ENCODE measurements at regions not wholly inside any gene's neighbourhood (a gene's known extent, or its start where the extent isn't known, plus 50 kb on each side); places are given as distances from the start of the nearest gene placed in this dataset.

GRCh38 chr18:68462766-68463165 is 252.1 kb downstream of the TMX3 start:
- no peak for DNase-seq (ENCODE audit: low spot score)

- no peak for DNase-seq (ENCODE audit: low spot score)
These were observed 252.8 kb downstream of the TMX3 start for GRCh38 chr18:68462148-68462547.

- no peak for DNase-seq (ENCODE audit: low spot score)
These were observed 253.4 kb downstream of the TMX3 start for GRCh38 chr18:68461481-68462018.

- no peak for DNase-seq (ENCODE audit: low spot score)
These were observed 254.9 kb downstream of the TMX3 start for GRCh38 chr18:68459968-68460367.

- DNase-seq (ENCODE audit: low spot score), result no peak
These were observed 257.9 kb downstream of the TMX3 start for GRCh38 chr18:68456985-68457384.

GRCh38 chr18:68455229-68455603 is 259.7 kb downstream of the TMX3 start:
- DNase-seq (ENCODE audit: low spot score), result no peak

- no peak for DNase-seq (ENCODE audit: low spot score)
These were observed 260.2 kb downstream of the TMX3 start for GRCh38 chr18:68454511-68455228.

GRCh38 chr18:68449292-68449691 is 265.6 kb downstream of the TMX3 start:
- DNase-seq (ENCODE audit: low spot score), result no peak

- DNase-seq (ENCODE audit: low spot score), result no peak
These were observed 266.2 kb downstream of the TMX3 start for GRCh38 chr18:68448736-68449135.

GRCh38 chr18:68447286-68447685 is 267.6 kb downstream of the TMX3 start:
- DNase-seq (ENCODE audit: low spot score), result no peak

- DNase-seq (ENCODE audit: low spot score), result no peak
These were observed 269.1 kb downstream of the TMX3 start for GRCh38 chr18:68445668-68446426.

GRCh38 chr18:68445136-68445535 is 269.8 kb downstream of the TMX3 start:
- DNase-seq (ENCODE audit: low spot score), result no peak

GRCh38 chr18:68441241-68441640 is 273.7 kb downstream of the TMX3 start:
- no peak for DNase-seq (ENCODE audit: low spot score)

- no peak for DNase-seq (ENCODE audit: low spot score)
These were observed 274.5 kb downstream of the TMX3 start for GRCh38 chr18:68440433-68440832.

GRCh38 chr18:68439642-68440041 is 275.3 kb downstream of the TMX3 start:
- no peak for DNase-seq (ENCODE audit: low spot score)

GRCh38 chr18:68438983-68439382 is 275.9 kb downstream of the TMX3 start:
- DNase-seq (ENCODE audit: low spot score), result no peak

- DNase-seq (ENCODE audit: low spot score), result no peak
These were observed 276.4 kb downstream of the TMX3 start for GRCh38 chr18:68438536-68438935.

- DNase-seq (ENCODE audit: low spot score), result no peak
These were observed 278.4 kb downstream of the TMX3 start for GRCh38 chr18:68436485-68436884.

GRCh38 chr18:68435581-68435980 is 279.3 kb downstream of the TMX3 start:
- DNase-seq (ENCODE audit: low spot score), result no peak

- DNase-seq (ENCODE audit: low spot score), result no peak
These were observed 283.0 kb downstream of the TMX3 start for GRCh38 chr18:68431922-68432198.

- DNase-seq (ENCODE audit: low spot score), result no peak
These were observed 283.6 kb downstream of the TMX3 start for GRCh38 chr18:68431111-68431921.

GRCh38 chr18:68429841-68430240 is 285.1 kb downstream of the TMX3 start:
- no peak for DNase-seq (ENCODE audit: low spot score)

GRCh38 chr18:68429111-68429510 is 285.8 kb downstream of the TMX3 start:
- DNase-seq (ENCODE audit: low spot score), result no peak
